Endometrium (tissue), 2 donors: ENCODE measurements at regions not wholly inside any gene's neighbourhood (a gene's known extent, or its start where the extent isn't known, plus 50 kb on each side); places are given as distances from the start of the nearest gene placed in this dataset.
"Not testable (repeated sequence)": the region's sequence is repeated elsewhere in the genome, so short reads cannot be mapped to it uniquely, and the experiment has no call there.

Source experiments
- FAIRE-seq: peaks from 2 replicates; lab custom pipeline; 2012; peaks lifted over from hg19 to GRCh38; lab: Jason Lieb, UNC
- donor health status: control.
- donor health status: control.

GRCh38 chr19:20482721-20483120, 82.9 kb downstream of the ZNF737 start:
- no peak for FAIRE-seq

GRCh38 chr19:20481736-20482135, 83.8 kb downstream of the ZNF737 start:
- FAIRE-seq = no peak

- no peak for FAIRE-seq
Observed at GRCh38 chr19:20479483-20479882, 86.1 kb downstream of the ZNF737 start.

- no peak for FAIRE-seq
Observed at GRCh38 chr19:20478936-20479335, 86.6 kb downstream of the ZNF737 start.

GRCh38 chr19:20472854-20473253, 92.7 kb downstream of the ZNF737 start:
- no peak for FAIRE-seq

GRCh38 chr19:20471431-20471830, 94.2 kb downstream of the ZNF737 start:
- no peak for FAIRE-seq

GRCh38 chr19:20470345-20471135, 95.0 kb downstream of the ZNF737 start:
- FAIRE-seq = no peak

- FAIRE-seq = not testable (repeated sequence)
Observed at GRCh38 chr19:20466638-20466990, 99.0 kb downstream of the ZNF737 start.

GRCh38 chr19:20465922-20466637, 99.5 kb downstream of the ZNF737 start:
- FAIRE-seq = not testable (repeated sequence)

- FAIRE-seq = no peak
Observed at GRCh38 chr19:20453425-20453935, 112.1 kb downstream of the ZNF737 start.

GRCh38 chr19:20444202-20444885, 121.2 kb downstream of the ZNF737 start:
- FAIRE-seq = no peak

- not testable (repeated sequence) for FAIRE-seq
Observed at GRCh38 chr19:20432266-20432842, 133.2 kb downstream of the ZNF737 start.

GRCh38 chr19:20431826-20432225, 133.8 kb downstream of the ZNF737 start:
- FAIRE-seq = no peak

- FAIRE-seq = no peak
Observed at GRCh38 chr19:20423381-20424197, 142.0 kb downstream of the ZNF737 start.

- no peak for FAIRE-seq
Observed at GRCh38 chr19:20422216-20423205, 143.1 kb downstream of the ZNF737 start.

GRCh38 chr19:20416661-20417060, 148.9 kb downstream of the ZNF737 start:
- no peak for FAIRE-seq

- FAIRE-seq = no peak
Observed at GRCh38 chr19:20414120-20414519, 151.5 kb downstream of the ZNF737 start.

GRCh38 chr19:20413705-20414104, 151.9 kb downstream of the ZNF737 start:
- FAIRE-seq = no peak

- FAIRE-seq = no peak
Observed at GRCh38 chr19:20412846-20413245, 152.7 kb downstream of the ZNF737 start.

GRCh38 chr19:20397292-20397691, 168.3 kb downstream of the ZNF737 start:
- FAIRE-seq = no peak
